Activated CD8-positive, alpha-beta memory T cell treated with anti-CD3 and anti-CD28 coated beads, Interleukin-2, amount 10 ng/mL, durations not matched to agents 7 days and 5 days (primary cell): ENCODE measurements at regions not wholly inside any gene's neighbourhood (a gene's known extent, or its start where the extent isn't known, plus 50 kb on each side); places are given as distances from the start of the nearest gene placed in this dataset.

Experiments used
- ATAC-seq: fragments of 150-1000 bp; cut with Tn5 transposase; one replicate; pipeline ENCODE4 v1.10.0; 2021; ENCODE audit warnings: moderate library complexity
- CTCF ChIA-PET: fragments of 350-600 bp; sonication (Branson Sonifier 250); formaldehyde crosslinking; loops from one replicate; lab custom pipeline; 2021; ENCODE audit warnings: antibody characterized with exemption; lab: Charles Lee
- DNase-seq: peaks from one replicate; pipeline ENCODE4 v3.0.0-alpha.2; 2020
- H3K27ac Mint-ChIP-seq: one replicate; pipeline ENCODE4 v1.8.0; 2021; ENCODE audit warnings: mild to moderate bottlenecking, mixed read lengths
- H3K27me3 Mint-ChIP-seq: one replicate; pipeline ENCODE4 v1.8.0; 2021; ENCODE audit warnings: mixed read lengths
- H3K36me3 Mint-ChIP-seq: one replicate; pipeline ENCODE4 v1.8.0; 2021; ENCODE audit warnings: mild to moderate bottlenecking, mixed read lengths
- H3K4me1 Mint-ChIP-seq: one replicate; pipeline ENCODE4 v1.8.0; 2021; ENCODE audit warnings: mixed read lengths
- H3K4me3 Mint-ChIP-seq: one replicate; pipeline ENCODE4 v1.8.0; 2021; ENCODE audit warnings: mild to moderate bottlenecking, moderate library complexity, mixed read lengths
- H3K9me3 Mint-ChIP-seq: one replicate; pipeline ENCODE4 v1.8.0; 2022; ENCODE audit warnings: low read depth, mixed read lengths

DNA sequence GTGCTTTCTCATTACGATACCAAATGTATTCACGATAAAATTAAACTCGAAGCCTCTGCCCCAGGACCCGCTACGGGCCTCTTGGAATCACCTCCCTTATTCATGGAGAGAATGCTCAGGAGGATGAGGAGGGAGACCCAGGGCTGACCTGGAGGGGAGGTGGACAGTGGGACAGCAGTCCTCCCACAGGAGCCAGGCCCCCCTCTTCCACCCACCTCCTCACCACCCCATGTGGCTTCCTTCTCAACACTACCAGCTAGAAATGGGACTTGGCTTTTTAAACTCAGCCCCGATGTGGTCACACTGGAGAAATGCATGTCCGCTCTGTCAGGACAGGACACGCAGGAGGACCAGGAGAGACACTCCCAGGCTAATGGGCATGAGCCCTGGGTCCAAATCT lies 147.9 kb upstream of the ID2 start:
- Mint-ChIP-seq H3K9me3 (peaks cover 7% of the 10 kb centered on the region), H3K27ac (no peak overlapping the region), H3K4me1 (peaks cover 21% of the 10 kb centered on the region), H3K27me3 (no peaks in the 10 kb centered on the region), H3K4me3 (no peak overlapping the region), H3K36me3 (peaks cover 22% of the 10 kb centered on the region)
- no peak for DNase-seq
- CTCF ChIA-PET = interaction anchor here (1.0 to 1.9 kb wide), 3 partner anchors 10 to 14 kb away, joined by 3 to 6 read pairs (median 4); no protein-coding TSS in a partner anchor
- no peak for ATAC-seq

GRCh38 chr2:8534386-8534728 lies 147.5 kb upstream of the ID2 start:
- peaks cover 23% of the 10 kb centered on the region for H3K4me1 Mint-ChIP-seq
- H3K4me3 Mint-ChIP-seq = no peak overlapping the region
- ATAC-seq = no peak
- H3K9me3 Mint-ChIP-seq = peaks cover 7% of the 10 kb centered on the region
- CTCF ChIA-PET = interaction anchor here (1.3 to 1.9 kb wide), 2 partner anchors 11 kb away, joined by 4 to 6 read pairs; no protein-coding TSS in a partner anchor
- H3K36me3 Mint-ChIP-seq = peaks cover 22% of the 10 kb centered on the region
- no peak overlapping the region for H3K27ac Mint-ChIP-seq
- no peak for DNase-seq
- H3K27me3 Mint-ChIP-seq = no peaks in the 10 kb centered on the region

DNA sequence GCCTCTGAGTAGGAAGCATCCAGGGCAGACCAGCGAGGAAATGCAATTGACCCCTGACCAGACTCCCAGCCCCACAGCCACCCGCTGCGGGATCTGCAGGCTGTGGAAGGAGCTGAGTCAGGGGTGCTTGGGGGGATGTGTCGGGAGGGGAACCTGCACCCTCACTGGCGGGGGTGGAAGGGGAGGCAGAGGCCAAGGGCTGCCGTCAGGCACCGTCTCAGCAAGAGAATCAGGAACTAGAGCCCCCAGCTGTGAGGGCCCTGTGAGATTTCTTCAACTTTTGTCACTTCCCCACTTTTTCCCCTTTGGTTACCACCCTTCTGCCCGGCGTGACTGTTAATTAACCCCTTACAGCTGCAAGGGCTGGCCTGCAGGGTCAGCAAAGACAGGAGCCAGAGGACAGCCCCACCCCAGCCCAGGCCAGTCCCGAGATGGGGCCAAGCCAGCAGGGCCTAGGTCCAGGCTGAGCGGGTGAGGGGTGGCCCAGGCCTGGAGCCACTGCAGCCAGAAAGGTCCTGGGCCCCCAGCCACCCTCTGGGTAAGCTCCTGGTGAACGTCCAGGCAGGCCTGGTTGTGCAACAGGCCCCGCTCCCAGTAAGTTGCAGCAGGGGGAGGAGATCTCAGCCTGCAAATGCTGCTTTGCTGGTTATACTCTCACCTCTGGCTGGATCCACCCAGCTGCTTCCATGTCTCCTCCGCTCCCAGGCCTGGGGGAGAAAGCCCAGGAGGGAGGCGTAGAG lies 147.0 kb upstream of the ID2 start:
- Mint-ChIP-seq H3K36me3 (peaks cover 21% of the 10 kb centered on the region), H3K4me1 (peaks cover 28% of the 10 kb centered on the region), H3K4me3 (no peak overlapping the region), H3K27me3 (no peaks in the 10 kb centered on the region), H3K27ac (no peak overlapping the region), H3K9me3 (peaks cover 7% of the 10 kb centered on the region)
- CTCF ChIA-PET = interaction anchor here (1.3 to 1.9 kb wide), 2 partner anchors 10 to 11 kb away, joined by 4 to 6 read pairs; no protein-coding TSS in a partner anchor
- ATAC-seq = no peak
- DNase-seq = no peak

GRCh38 chr2:8535469-8535795 lies 146.4 kb upstream of the ID2 start:
- Mint-ChIP-seq H3K36me3 (peaks cover 19% of the 10 kb centered on the region), H3K4me3 (no peak overlapping the region), H3K9me3 (peaks cover 7% of the 10 kb centered on the region), H3K4me1 (peaks cover 33% of the 10 kb centered on the region), H3K27ac (no peak overlapping the region), H3K27me3 (no peaks in the 10 kb centered on the region)
- CTCF ChIA-PET = interaction anchor here (1.3 to 10.1 kb wide), 2 partner anchors 10 to 11 kb away, joined by 4 to 117 read pairs; no protein-coding TSS in a partner anchor
- no peak for ATAC-seq
- DNase-seq = no peak

GRCh38 chr2:8535821-8536685 lies 145.8 kb upstream of the ID2 start:
- Mint-ChIP-seq H3K4me3 (no peak overlapping the region), H3K27me3 (no peaks in the 10 kb centered on the region), H3K4me1 (peaks cover 39% of the 10 kb centered on the region), H3K27ac (peak overlapping the region; percentile 47), H3K36me3 (peaks cover 14% of the 10 kb centered on the region), H3K9me3 (peaks cover 6% of the 10 kb centered on the region)
- DNase-seq = no peak
- CTCF ChIA-PET = interaction anchor here (0.6 to 10.1 kb wide), 3 partner anchors 12 to 131 kb away, joined by 3 to 117 read pairs (median 3); no protein-coding TSS in a partner anchor
- ATAC-seq = no peak

DNA sequence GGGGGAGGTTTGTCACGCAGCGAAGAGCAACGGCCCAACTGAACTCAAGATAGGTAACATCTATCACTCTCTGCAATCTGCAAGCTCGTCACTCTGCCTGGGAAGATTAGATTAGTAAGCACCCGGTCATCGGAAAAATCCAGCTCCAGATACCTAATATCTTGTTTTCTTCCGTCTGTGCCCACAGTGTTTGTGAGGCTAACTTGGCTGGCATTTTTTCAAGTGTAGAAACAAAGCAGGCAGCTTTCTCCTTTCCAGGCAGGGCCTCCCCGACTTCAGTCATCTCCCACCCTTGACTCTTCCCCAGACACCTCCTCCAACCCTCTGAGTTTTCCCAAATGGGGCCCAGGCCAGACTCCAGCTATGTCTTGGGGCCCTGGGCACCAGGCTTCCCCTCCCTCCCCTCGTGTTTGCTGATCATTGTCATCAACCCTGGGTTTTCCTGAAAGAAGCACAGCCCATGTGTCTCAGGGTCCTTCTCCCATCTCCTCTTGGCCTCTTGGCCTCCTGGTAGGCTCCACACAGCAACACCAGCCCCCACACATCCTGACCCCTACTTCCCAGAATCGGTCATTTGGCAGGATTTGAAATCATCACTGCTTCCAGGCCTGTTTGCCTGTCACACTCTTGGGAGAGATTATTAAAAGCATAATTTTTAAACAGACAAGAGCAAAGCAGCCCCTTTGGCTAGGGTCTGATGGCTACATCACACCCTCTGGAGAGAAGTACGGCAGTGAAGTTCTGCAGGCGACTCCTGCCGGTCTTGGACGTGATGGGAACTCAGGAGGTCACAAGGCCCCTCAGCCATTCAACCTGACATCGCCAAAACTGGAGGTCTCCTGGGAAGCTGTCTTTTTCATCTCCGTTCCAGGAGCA lies 144.9 kb upstream of the ID2 start:
- peaks cover 48% of the 10 kb centered on the region for H3K4me1 Mint-ChIP-seq
- ATAC-seq = no peak
- peaks cover 7% of the 10 kb centered on the region for H3K36me3 Mint-ChIP-seq
- CTCF ChIA-PET = interaction anchor here (0.6 to 10.1 kb wide), 4 partner anchors 13 to 131 kb away, joined by 3 to 117 read pairs (median 3); no protein-coding TSS in a partner anchor
- no peaks in the 10 kb centered on the region for H3K27me3 Mint-ChIP-seq
- peak overlapping the region; percentile 47 for H3K27ac Mint-ChIP-seq
- no peak for DNase-seq
- no peak overlapping the region for H3K4me3 Mint-ChIP-seq
- peaks cover 3% of the 10 kb centered on the region for H3K9me3 Mint-ChIP-seq

- Mint-ChIP-seq H3K36me3 (peaks cover 3% of the 10 kb centered on the region), H3K27ac (no peak overlapping the region), H3K27me3 (no peaks in the 10 kb centered on the region), H3K4me1 (peaks cover 55% of the 10 kb centered on the region), H3K4me3 (no peak overlapping the region), H3K9me3 (no peaks in the 10 kb centered on the region)
- DNase-seq (peak; percentile 21), ATAC-seq (no peak)
- CTCF ChIA-PET = interaction anchor here (1.2 to 10.1 kb wide), 3 partner anchors 9 to 63 kb away, joined by 3 to 117 read pairs (median 3); no protein-coding TSS in a partner anchor
Measured at GRCh38 chr2:8537562-8538155, 144.2 kb upstream of the ID2 start.

DNA sequence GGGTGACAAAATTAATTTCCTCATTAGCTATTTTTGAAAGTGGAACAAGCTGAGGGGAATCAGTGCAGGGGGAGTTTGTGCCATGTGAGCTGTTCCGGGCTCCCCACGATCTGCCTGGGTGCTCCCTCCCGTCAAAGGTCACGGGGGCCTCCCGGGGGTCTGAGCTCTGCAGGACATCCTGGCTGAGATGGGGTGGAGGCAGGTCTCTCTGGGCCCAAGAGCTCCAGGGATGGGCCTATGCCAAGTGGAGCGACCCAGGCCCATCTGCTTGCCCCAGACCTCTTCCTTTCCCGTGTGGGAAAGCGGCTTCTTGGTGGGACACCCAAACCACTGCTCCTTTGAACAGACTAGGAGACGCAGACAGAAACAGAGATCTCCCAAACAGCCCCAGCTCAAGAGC lies 143.3 kb upstream of the ID2 start:
- Mint-ChIP-seq H3K4me3 (no peak overlapping the region), H3K36me3 (no peaks in the 10 kb centered on the region), H3K27me3 (no peaks in the 10 kb centered on the region), H3K4me1 (peaks cover 64% of the 10 kb centered on the region), H3K27ac (no peak overlapping the region), H3K9me3 (no peaks in the 10 kb centered on the region)
- CTCF ChIA-PET = interaction anchor here (1.2 to 10.1 kb wide), 3 partner anchors 8 to 64 kb away, joined by 3 to 117 read pairs (median 3); no protein-coding TSS in a partner anchor
- DNase-seq = no peak
- no peak for ATAC-seq

DNA sequence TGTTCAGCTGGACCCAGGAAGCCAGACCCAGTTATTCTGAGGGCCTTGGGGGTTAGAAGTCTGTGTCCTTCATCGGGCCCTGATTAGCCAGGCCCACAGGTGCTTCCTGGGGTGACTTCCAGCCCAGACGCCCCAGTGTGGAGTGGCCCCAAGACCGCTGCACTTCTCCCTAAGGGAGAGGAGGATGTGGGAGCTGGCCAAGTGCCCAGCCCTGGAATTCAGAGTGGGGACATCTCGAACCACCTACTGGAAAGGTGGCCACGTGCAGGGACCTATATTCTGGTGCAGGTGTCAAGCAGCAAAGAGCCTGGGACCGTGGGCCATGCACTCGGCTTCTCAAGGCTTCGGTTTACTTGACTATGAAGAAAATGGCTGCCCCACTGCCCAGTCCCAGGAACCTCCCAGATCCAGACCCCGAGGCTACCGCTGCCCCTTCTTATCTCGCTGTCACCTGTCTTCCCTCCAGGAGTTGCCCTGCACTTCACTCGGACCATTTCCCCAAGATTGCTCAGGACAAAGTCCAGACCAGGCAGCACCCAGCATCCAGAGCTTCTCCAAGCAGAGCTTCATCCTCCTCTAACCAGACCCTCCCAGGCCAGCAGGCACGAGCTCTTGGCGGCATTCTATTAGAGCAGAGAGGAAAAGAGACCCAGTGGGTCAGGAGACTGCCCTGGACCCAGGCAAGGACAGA lies 142.8 kb upstream of the ID2 start:
- Mint-ChIP-seq H3K27me3 (no peaks in the 10 kb centered on the region), H3K4me3 (no peak overlapping the region), H3K4me1 (peaks cover 70% of the 10 kb centered on the region), H3K36me3 (no peaks in the 10 kb centered on the region), H3K27ac (peak overlapping the region; percentile 100), H3K9me3 (no peaks in the 10 kb centered on the region)
- ATAC-seq (no peak), DNase-seq (peak; percentile 31)
- CTCF ChIA-PET = interaction anchor here (1.6 to 10.1 kb wide), 3 partner anchors 15 to 57 kb away, joined by 5 to 117 read pairs (median 7); no protein-coding TSS in a partner anchor

GRCh38 chr2:8539743-8540551 lies 141.9 kb upstream of the ID2 start:
- H3K4me3 Mint-ChIP-seq = no peak overlapping the region
- peak; percentile 36 for DNase-seq

DNA sequence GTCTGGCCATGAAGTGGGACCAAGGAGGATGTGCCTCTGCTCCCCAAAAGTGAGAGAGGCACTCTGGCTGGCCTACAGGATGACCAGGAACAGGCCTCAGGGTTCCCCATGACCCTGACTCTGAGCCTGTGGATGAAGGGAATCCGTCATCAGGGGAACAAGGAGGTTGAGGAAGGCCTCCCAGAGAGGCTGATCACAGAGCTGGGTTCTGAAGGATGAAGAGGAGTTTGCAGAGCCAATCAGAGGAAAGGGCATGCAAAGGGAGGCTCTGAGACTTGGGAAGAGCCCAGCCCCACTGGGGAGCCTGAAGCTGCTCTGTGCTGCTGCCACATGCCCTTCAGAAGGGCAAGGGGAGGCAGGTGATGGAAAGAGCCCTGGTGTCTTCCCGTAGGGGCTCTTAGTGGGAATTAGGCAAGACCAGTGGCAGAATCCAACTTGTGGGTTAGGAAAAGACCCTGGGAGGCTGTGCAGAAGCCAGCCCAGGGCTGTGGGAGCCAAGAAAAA lies 141.3 kb upstream of the ID2 start:
- no peaks in the 10 kb centered on the region for H3K9me3 Mint-ChIP-seq
- no peak for DNase-seq
- H3K27ac Mint-ChIP-seq = peak overlapping the region; percentile 100
- peaks cover 84% of the 10 kb centered on the region for H3K4me1 Mint-ChIP-seq
- no peak overlapping the region for H3K4me3 Mint-ChIP-seq
- H3K36me3 Mint-ChIP-seq = no peaks in the 10 kb centered on the region
- H3K27me3 Mint-ChIP-seq = no peaks in the 10 kb centered on the region
- CTCF ChIA-PET = interaction anchor here (1.2 to 10.1 kb wide), 5 partner anchors 16 to 63 kb away, joined by 3 to 117 read pairs (median 5); no protein-coding TSS in a partner anchor
- no peak for ATAC-seq

More at GRCh38 chr2:8539743-8540551, 141.9 kb upstream of the ID2 start:
- CTCF ChIA-PET = interaction anchor here (0.9 to 10.1 kb wide), 4 partner anchors 16 to 58 kb away, joined by 3 to 117 read pairs (median 6); no protein-coding TSS in a partner anchor
- Mint-ChIP-seq H3K27ac (peak overlapping the region; percentile 100), H3K27me3 (no peaks in the 10 kb centered on the region), H3K36me3 (no peaks in the 10 kb centered on the region), H3K9me3 (no peaks in the 10 kb centered on the region), H3K4me1 (peaks cover 78% of the 10 kb centered on the region)
- ATAC-seq = no peak
